ENCODE measurements at regions not wholly inside any gene's neighbourhood (a gene's known extent, or its start where the extent isn't known, plus 50 kb on each side); places are given as distances from the start of the nearest gene placed in this dataset.
"Not testable (repeated sequence)": the region's sequence is repeated elsewhere in the genome, so short reads cannot be mapped to it uniquely, and the experiment has no call there.

DNA sequence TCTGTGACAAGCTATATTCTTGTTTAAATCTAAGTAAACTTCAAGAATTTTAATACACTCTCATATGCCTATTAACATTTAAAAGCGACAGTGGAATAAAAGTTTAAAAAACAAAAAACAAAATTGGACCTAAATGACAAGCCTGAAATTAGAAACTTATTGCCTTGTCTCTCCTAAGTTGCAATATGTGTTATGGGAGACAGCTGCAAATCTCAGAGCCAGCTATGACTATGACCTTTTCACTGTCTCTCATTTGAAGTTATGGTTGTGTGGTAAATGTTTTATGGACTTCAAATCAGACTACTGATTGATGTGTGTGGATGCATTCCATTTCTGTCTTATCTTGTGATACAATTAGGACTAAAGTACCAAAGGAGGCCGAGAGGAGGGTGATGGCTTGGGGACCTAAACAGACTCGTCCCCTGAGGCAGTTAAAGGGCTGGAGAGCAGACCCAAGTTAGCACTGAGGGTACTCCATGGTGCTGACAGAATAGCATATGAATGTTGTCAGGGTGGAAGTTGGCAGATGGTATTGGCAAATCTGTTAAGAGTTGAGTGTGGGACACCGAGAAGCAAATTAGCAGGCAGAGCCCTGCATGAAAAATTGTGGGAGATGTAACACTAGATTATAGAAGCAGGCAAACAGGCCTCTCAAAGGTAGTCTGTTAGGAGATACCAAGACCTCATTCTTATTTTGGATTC lies 930.1 kb upstream of the MAN1A1 start:
- no peak overlapping the region for H3K27ac Mint-ChIP-seq
- Histone ChIP-seq H3K4me3 (ENCODE audit: low read length) (no peak overlapping the region), H3K9me3 (ENCODE audit: low read length) (no peaks in the 10 kb centered on the region), H3K4me1 (ENCODE audit: insufficient read depth, low read length) (no peaks in the 10 kb centered on the region), H3K27me3 (ENCODE audit: insufficient read depth, low read length, poor library complexity, severe bottlenecking) (no peaks in the 10 kb centered on the region), H3K36me3 (ENCODE audit: insufficient read depth, low read length) (no peaks in the 10 kb centered on the region), H3K27ac (ENCODE audit: low read depth, low read length) (no peak overlapping the region)
- no peak for DNase-seq
- no peaks in the 10 kb centered on the region for H3K36me3 Mint-ChIP-seq
- no peak overlapping the region for H3K4me3 Mint-ChIP-seq
- POLR2A ChIA-PET = no interaction called here
- no peaks in the 10 kb centered on the region for H3K9me3 Mint-ChIP-seq
- H3K4me1 Mint-ChIP-seq = no peaks in the 10 kb centered on the region
- H3K27me3 Mint-ChIP-seq = no peaks in the 10 kb centered on the region
- CTCF ChIA-PET = no interaction called here

DNA sequence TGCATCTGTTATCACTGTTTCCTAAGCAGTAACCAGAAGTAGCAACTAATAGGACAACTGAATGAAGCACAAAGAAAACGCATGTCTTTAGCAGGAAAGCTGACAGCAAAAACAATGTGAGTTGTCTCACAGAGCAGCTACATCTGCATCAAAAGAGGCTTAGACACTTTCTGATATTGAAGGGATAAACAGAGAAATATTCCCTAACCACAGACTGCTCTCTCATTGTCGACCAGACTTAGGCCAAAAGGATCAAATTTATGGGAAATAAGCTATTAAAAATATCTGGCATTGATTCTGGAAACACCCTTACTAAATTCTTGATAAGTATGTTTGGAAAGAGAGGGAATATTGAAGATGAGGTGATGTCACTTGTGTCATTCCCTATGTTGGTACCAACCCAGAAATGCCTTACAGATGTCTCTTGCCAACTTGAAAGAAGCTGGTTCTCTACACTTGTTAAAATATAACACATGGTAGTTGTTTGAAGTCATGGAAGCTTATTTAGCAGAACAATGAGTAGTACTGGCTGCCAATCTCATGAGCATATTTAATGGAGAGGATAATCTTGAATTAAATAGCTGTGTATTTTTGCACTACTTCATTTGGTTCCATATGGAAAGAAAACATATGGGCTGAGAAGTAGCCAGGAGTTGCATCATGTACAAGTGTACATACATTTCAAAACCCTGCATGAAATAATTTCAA lies 929.3 kb upstream of the MAN1A1 start:
- H3K27me3 Mint-ChIP-seq = no peaks in the 10 kb centered on the region
- Histone ChIP-seq H3K4me1 (ENCODE audit: insufficient read depth, low read length) (no peaks in the 10 kb centered on the region), H3K36me3 (ENCODE audit: insufficient read depth, low read length) (no peaks in the 10 kb centered on the region), H3K27ac (ENCODE audit: low read depth, low read length) (no peak overlapping the region), H3K27me3 (ENCODE audit: insufficient read depth, low read length, poor library complexity, severe bottlenecking) (no peaks in the 10 kb centered on the region), H3K4me3 (ENCODE audit: low read length) (no peak overlapping the region), H3K9me3 (ENCODE audit: low read length) (no peaks in the 10 kb centered on the region)
- H3K4me1 Mint-ChIP-seq = no peaks in the 10 kb centered on the region
- H3K4me3 Mint-ChIP-seq = no peak overlapping the region
- CTCF ChIA-PET = no interaction called here
- POLR2A ChIA-PET = no interaction called here
- no peak overlapping the region for H3K27ac Mint-ChIP-seq
- H3K36me3 Mint-ChIP-seq = no peaks in the 10 kb centered on the region
- no peak for DNase-seq
- no peaks in the 10 kb centered on the region for H3K9me3 Mint-ChIP-seq

DNA sequence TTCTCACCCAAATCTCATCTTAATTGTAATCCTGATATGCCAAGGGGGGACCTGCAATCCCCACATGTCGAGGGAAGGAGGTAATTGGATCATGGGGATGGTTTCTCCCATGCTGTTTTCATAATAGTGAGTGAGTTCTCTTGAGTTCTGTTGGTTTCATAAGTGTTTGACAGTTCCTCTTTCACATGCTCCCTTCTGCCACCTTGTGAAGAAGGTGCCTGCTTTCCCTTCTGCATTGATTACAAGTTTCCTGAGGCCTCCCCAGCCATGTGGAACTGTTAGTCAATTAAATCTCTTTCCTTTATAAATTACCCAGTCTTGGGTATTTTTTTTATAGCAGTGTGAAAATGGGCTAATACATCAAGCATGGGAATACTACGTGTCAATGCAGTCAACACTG lies 925.0 kb upstream of the MAN1A1 start:
- no peak overlapping the region for H3K4me3 ChIP-seq (ENCODE audit: low read length)
- Mint-ChIP-seq H3K27me3 (no peaks in the 10 kb centered on the region), H3K9me3 (peaks cover 0 to 8% (median 0%) of the 10 kb centered on the region in 5 donors), H3K4me1 (no peaks in the 10 kb centered on the region), H3K27ac (no peak overlapping the region), H3K36me3 (no peaks in the 10 kb centered on the region), H3K4me3 (no peak overlapping the region)
- DNase-seq = no peak
- ChIA-PET CTCF (no interaction called here), POLR2A (no interaction called here)
- H3K27ac ChIP-seq (ENCODE audit: low read depth, low read length) = no peak overlapping the region
- H3K4me1 ChIP-seq (ENCODE audit: insufficient read depth, low read length) = no peaks in the 10 kb centered on the region
- H3K9me3 ChIP-seq (ENCODE audit: low read length) = peaks cover 3% of the 10 kb centered on the region
- no peaks in the 10 kb centered on the region for H3K27me3 ChIP-seq (ENCODE audit: insufficient read depth, low read length, poor library complexity, severe bottlenecking)
- no peaks in the 10 kb centered on the region for H3K36me3 ChIP-seq (ENCODE audit: insufficient read depth, low read length)

DNA sequence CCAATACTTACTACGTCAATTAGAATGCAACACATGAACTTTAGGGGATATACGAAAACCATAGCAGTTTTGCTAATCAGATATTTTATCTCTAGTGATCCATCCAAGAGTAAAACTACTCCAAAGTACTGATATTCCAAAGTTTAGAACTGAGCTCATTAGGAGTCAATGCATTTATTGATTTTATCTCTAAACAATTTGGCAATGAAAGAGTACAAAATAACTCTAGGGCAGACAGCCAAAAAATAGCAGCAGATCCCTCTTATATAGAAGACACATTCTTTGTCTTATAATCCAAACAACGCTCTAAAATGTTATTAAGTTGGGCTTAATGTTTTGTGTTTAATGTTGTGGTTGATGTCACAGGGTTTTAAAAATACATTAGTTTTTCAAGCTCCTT lies 923.9 kb upstream of the MAN1A1 start:
- CTCF ChIA-PET = no interaction called here
- H3K27ac Mint-ChIP-seq = no peak overlapping the region

DNA sequence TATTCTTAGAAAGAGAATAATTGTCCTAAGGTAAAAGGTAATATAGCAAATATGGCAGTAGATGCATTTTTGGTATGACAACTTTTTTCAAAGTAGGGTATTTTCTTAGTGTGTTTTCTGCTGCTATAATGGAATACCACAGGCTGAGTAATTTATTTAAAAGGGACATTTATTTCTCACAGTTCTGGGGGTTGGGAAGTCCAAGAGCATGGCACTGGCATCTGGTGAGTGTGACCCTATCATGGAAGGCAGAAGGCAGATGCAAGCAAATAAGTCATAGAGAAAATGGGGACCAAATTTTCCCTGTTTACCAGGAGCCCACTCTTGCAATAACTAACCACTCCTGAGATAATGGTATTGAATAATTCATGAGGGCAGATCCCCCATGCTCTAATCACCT lies 922.5 kb upstream of the MAN1A1 start:
- H3K27me3 ChIP-seq (ENCODE audit: insufficient read depth, low read length, poor library complexity, severe bottlenecking) = no peaks in the 10 kb centered on the region
- CTCF ChIA-PET = no interaction called here
- H3K4me1 ChIP-seq (ENCODE audit: insufficient read depth, low read length) = no peaks in the 10 kb centered on the region
- no peaks in the 10 kb centered on the region for H3K36me3 ChIP-seq (ENCODE audit: insufficient read depth, low read length)
- peaks cover 0 to 8% (median under 1%) of the 10 kb centered on the region in 5 donors for H3K9me3 Mint-ChIP-seq
- peaks cover 3% of the 10 kb centered on the region for H3K9me3 ChIP-seq (ENCODE audit: low read length)
- no peaks in the 10 kb centered on the region for H3K4me1 Mint-ChIP-seq
- no peak overlapping the region for H3K4me3 Mint-ChIP-seq
- no peak overlapping the region for H3K4me3 ChIP-seq (ENCODE audit: low read length)
- H3K27me3 Mint-ChIP-seq = no peaks in the 10 kb centered on the region
- no peak for DNase-seq
- no peaks in the 10 kb centered on the region for H3K36me3 Mint-ChIP-seq
- H3K27ac Mint-ChIP-seq = no peak overlapping the region
- POLR2A ChIA-PET = no interaction called here
- no peak overlapping the region for H3K27ac ChIP-seq (ENCODE audit: low read depth, low read length)

More for the DNA sequence above, 923.9 kb upstream of the MAN1A1 start:
- Mint-ChIP-seq H3K9me3 (peaks cover 0 to 8% (median 0%) of the 10 kb centered on the region in 5 donors), H3K36me3 (no peaks in the 10 kb centered on the region), H3K27me3 (no peaks in the 10 kb centered on the region), H3K4me1 (no peaks in the 10 kb centered on the region), H3K4me3 (no peak overlapping the region)
- DNase-seq = no peak
- Histone ChIP-seq H3K27me3 (ENCODE audit: insufficient read depth, low read length, poor library complexity, severe bottlenecking) (no peaks in the 10 kb centered on the region), H3K4me3 (ENCODE audit: low read length) (no peak overlapping the region), H3K36me3 (ENCODE audit: insufficient read depth, low read length) (no peaks in the 10 kb centered on the region), H3K27ac (ENCODE audit: low read depth, low read length) (no peak overlapping the region), H3K9me3 (ENCODE audit: low read length) (peaks cover 3% of the 10 kb centered on the region), H3K4me1 (ENCODE audit: insufficient read depth, low read length) (no peaks in the 10 kb centered on the region)
- POLR2A ChIA-PET = no interaction called here

DNA sequence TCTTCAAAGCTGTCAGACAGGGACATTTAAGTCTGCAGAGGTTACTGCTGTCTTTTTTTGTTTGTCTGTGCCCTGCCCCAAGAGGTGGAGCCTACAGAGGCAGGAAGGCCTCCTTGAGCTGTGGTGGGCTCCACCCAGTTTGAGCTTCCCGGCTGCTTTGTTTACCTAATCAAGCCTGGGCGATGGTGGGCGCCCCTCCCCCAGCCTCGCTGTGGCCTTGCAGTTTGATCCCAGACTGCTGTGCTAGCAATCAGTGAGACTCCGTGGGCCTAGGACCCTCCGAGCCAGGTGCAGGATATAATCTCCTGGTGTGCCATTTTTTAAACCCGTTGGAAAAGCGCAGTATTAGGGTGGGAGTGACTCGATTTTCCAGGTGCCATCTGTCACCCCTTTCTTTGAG lies 918.7 kb upstream of the MAN1A1 start:
- H3K9me3 ChIP-seq (ENCODE audit: low read length); DNase-seq; H3K27me3 Mint-ChIP-seq; H3K4me3 Mint-ChIP-seq; H3K36me3 Mint-ChIP-seq; H3K4me1 Mint-ChIP-seq; CTCF ChIA-PET; H3K4me1 ChIP-seq (ENCODE audit: insufficient read depth, low read length); H3K36me3 ChIP-seq (ENCODE audit: insufficient read depth, low read length); POLR2A ChIA-PET; H3K27me3 ChIP-seq (ENCODE audit: insufficient read depth, low read length, poor library complexity, severe bottlenecking); H3K27ac Mint-ChIP-seq; H3K27ac ChIP-seq (ENCODE audit: low read depth, low read length); H3K9me3 Mint-ChIP-seq; H3K4me3 ChIP-seq (ENCODE audit: low read length): not testable (repeated sequence)

DNA sequence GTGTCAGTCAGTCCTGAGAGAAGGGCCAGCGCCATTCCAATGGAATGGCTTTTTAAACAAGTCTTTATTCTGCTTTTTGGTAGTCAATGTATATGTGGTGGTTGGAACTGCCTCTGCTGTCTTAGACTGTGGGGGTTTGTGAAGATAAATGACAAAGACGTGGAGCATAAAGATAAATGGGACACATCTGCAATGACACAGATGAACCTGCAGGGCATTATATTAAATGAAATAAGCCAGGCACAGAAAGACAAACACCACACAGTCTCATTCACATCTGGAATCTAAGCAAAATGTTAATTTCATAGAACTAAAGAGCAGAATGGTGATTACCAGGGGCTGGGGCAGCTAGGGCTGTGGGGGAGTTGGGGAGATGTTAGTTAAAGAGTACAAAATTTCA lies 912.8 kb upstream of the MAN1A1 start:
- DNase-seq = no peak
- Histone ChIP-seq H3K9me3 (ENCODE audit: low read length) (no peaks in the 10 kb centered on the region), H3K36me3 (ENCODE audit: insufficient read depth, low read length) (no peaks in the 10 kb centered on the region), H3K27ac (ENCODE audit: low read depth, low read length) (no peak overlapping the region), H3K27me3 (ENCODE audit: insufficient read depth, low read length, poor library complexity, severe bottlenecking) (no peaks in the 10 kb centered on the region), H3K4me1 (ENCODE audit: insufficient read depth, low read length) (no peaks in the 10 kb centered on the region), H3K4me3 (ENCODE audit: low read length) (no peak overlapping the region)
- ChIA-PET POLR2A (no interaction called here), CTCF (no interaction called here)
- H3K27me3 Mint-ChIP-seq = peaks cover 0 to 2% of the 10 kb centered on the region in 2 donors
- peaks cover 0 to 6% (median 2%) of the 10 kb centered on the region in 5 donors for H3K9me3 Mint-ChIP-seq
- H3K27ac Mint-ChIP-seq = no peak overlapping the region
- H3K36me3 Mint-ChIP-seq = no peaks in the 10 kb centered on the region
- no peaks in the 10 kb centered on the region for H3K4me1 Mint-ChIP-seq
- H3K4me3 Mint-ChIP-seq = no peak overlapping the region

DNA sequence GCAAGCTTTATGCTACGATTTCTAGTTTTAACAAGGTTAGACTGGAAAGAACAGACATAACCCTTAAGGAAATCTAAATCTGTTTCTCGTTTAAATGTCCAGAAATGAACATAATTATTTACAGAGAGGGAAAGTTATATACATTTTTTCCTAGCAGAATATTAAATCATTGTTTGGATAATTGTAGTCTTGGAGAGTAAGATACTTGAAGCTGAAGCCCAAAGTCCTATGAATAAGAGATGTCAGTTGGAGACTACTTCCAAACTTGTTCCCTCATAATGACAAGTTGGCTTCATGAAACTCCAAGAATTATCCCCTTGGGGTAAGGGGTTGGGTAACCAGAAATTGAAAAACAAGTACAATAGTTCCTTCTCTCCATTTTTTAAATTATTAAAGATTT lies 911.1 kb upstream of the MAN1A1 start:
- CTCF ChIA-PET = no interaction called here
- H3K9me3 ChIP-seq (ENCODE audit: low read length) = no peaks in the 10 kb centered on the region
- Mint-ChIP-seq H3K36me3 (no peaks in the 10 kb centered on the region), H3K4me1 (no peaks in the 10 kb centered on the region), H3K27ac (no peak overlapping the region), H3K4me3 (no peak overlapping the region), H3K9me3 (peaks cover 0 to 2% (median 0%) of the 10 kb centered on the region in 5 donors), H3K27me3 (peaks cover 0 to 1% of the 10 kb centered on the region in 2 donors)
- no peak for DNase-seq
- no peaks in the 10 kb centered on the region for H3K27me3 ChIP-seq (ENCODE audit: insufficient read depth, low read length, poor library complexity, severe bottlenecking)
- no peaks in the 10 kb centered on the region for H3K4me1 ChIP-seq (ENCODE audit: insufficient read depth, low read length)
- H3K36me3 ChIP-seq (ENCODE audit: insufficient read depth, low read length) = no peaks in the 10 kb centered on the region
- no peak overlapping the region for H3K27ac ChIP-seq (ENCODE audit: low read depth, low read length)
- no peak overlapping the region for H3K4me3 ChIP-seq (ENCODE audit: low read length)
- POLR2A ChIA-PET = no interaction called here

Measured in CD8-positive, alpha-beta memory T cell (primary cell).